22Rv1 (cell line): ENCODE measurements at regions not wholly inside any gene's neighbourhood (a gene's known extent, or its start where the extent isn't known, plus 50 kb on each side); places are given as distances from the start of the nearest gene placed in this dataset.

Experiments used
- ZFX ChIP-seq: fragments of 450-650 bp; IDR thresholded peaks from 2 replicates; pipeline ENCODE4 v1.6.1; 2017; ENCODE audit warnings: antibody characterized with exemption, borderline replicate concordance
- TF ChIP-seq, protein P1 (sequence below): fragments of 450-650 bp; IDR thresholded peaks from 2 replicates; pipeline ENCODE4 v1.5.1; 2017; ENCODE audit warnings: mild to moderate bottlenecking

DNA sequence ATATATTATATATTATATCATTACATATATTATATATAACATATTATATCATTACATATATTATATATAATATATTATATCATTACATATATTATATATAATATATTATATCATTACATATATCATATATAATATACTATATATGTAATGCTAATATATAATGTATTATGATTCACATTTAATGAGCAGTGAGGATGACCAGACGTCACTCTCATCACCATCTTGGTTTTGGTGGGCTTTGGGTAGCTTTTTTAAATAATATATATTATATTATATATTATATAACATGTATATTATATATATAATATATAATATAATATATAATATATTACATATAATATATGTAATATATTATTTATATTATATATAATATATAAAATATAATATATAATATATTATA, 1189.4 kb upstream of the AUTS2 start:
- TF ChIP-seq, protein P1, sequence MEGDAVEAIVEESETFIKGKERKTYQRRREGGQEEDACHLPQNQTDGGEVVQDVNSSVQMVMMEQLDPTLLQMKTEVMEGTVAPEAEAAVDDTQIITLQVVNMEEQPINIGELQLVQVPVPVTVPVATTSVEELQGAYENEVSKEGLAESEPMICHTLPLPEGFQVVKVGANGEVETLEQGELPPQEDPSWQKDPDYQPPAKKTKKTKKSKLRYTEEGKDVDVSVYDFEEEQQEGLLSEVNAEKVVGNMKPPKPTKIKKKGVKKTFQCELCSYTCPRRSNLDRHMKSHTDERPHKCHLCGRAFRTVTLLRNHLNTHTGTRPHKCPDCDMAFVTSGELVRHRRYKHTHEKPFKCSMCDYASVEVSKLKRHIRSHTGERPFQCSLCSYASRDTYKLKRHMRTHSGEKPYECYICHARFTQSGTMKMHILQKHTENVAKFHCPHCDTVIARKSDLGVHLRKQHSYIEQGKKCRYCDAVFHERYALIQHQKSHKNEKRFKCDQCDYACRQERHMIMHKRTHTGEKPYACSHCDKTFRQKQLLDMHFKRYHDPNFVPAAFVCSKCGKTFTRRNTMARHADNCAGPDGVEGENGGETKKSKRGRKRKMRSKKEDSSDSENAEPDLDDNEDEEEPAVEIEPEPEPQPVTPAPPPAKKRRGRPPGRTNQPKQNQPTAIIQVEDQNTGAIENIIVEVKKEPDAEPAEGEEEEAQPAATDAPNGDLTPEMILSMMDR = no peak
- TF ChIP-seq ZFX = no peak
